Fibroblast of lung (primary cell): ENCODE measurements at regions not wholly inside any gene's neighbourhood (a gene's known extent, or its start where the extent isn't known, plus 50 kb on each side); places are given as distances from the start of the nearest gene placed in this dataset.

Source experiments
- DNase-seq, 2 donors: peaks; one replicate each; pipeline versions ENCODE4 v3.0.0 to v3.0.0-alpha.2; 2010; ENCODE audit warnings: low read depth in 2 of 2
- H2AFZ ChIP-seq: 2 replicates; pipeline ENCODE4 v1.5.1; 2012; ENCODE audit warnings: low read length, control low read depth, inconsistent platforms
- H3K27ac ChIP-seq: 2 replicates; pipeline ENCODE4 v1.5.1; 2011; ENCODE audit warnings: low read length, control low read depth; ENCODE audit not compliant: insufficient read depth
- H3K27me3 ChIP-seq: 2 replicates; pipeline ENCODE4 v1.5.1; 2011; ENCODE audit warnings: mild to moderate bottlenecking, low read length; ENCODE audit not compliant: control insufficient read depth, insufficient read depth
- H3K36me3 ChIP-seq: 2 replicates; pipeline ENCODE4 v1.5.1; 2011; ENCODE audit warnings: low read length; ENCODE audit not compliant: control insufficient read depth, insufficient read depth
- H3K4me1 ChIP-seq: 2 replicates; pipeline ENCODE4 v1.5.1; 2011; ENCODE audit warnings: low read length; ENCODE audit not compliant: control insufficient read depth, insufficient read depth; ENCODE audit errors: extremely low read depth
- H3K4me2 ChIP-seq: 2 replicates; pipeline ENCODE4 v1.5.1; 2011; ENCODE audit warnings: low read length, control low read depth; ENCODE audit not compliant: insufficient read depth; ENCODE audit errors: extremely low read depth
- H3K4me3 ChIP-seq, 4 experiments: fragments of 200-600 bp in 1 of 4; sonication (generic) in 1 of 4; replicated peaks in 1 of 4; 2 replicates each; pipeline ENCODE4 v1.5.1; 2011 to 2016; ENCODE audit warnings: low read length in 4 of 4, low read depth in 3 of 4, mild to moderate bottlenecking in 3 of 4, control low read depth in 2 of 4, inconsistent platforms in 1 of 4, mixed read lengths in 1 of 4; ENCODE audit not compliant: insufficient read depth in 1 of 4; ENCODE audit errors: control extremely low read depth in 1 of 4
- H3K79me2 ChIP-seq: 2 replicates; pipeline ENCODE4 v1.5.1; 2012; ENCODE audit warnings: mild to moderate bottlenecking, low read length, inconsistent platforms; ENCODE audit not compliant: control insufficient read depth, insufficient read depth
- H3K9ac ChIP-seq: 2 replicates; pipeline ENCODE4 v1.5.1; 2011; ENCODE audit warnings: mild to moderate bottlenecking, low read length, control low read depth; ENCODE audit not compliant: insufficient read depth
- H3K9me3 ChIP-seq: 2 replicates; pipeline ENCODE4 v1.5.1; 2012; ENCODE audit warnings: low read depth, low read length; ENCODE audit not compliant: control insufficient read depth, insufficient read depth
- H4K20me1 ChIP-seq: 2 replicates; pipeline ENCODE4 v1.5.1; 2011; ENCODE audit warnings: low read length; ENCODE audit not compliant: control insufficient read depth, insufficient read depth; ENCODE audit errors: extremely low read depth
- CTCF ChIP-seq, 2 donors: IDR thresholded peaks in 1 of 2; conservative IDR thresholded peaks in 1 of 2; 1 replicate in 1 of 2; 2 replicates in 1 of 2; pipeline ENCODE4 v1.5.1; 2011 to 2012; ENCODE audit warnings: low read length in 2 of 2, control low read depth in 1 of 2, inconsistent platforms in 1 of 2, low read depth in 1 of 2, mild to moderate bottlenecking in 1 of 2
- EZH2 ChIP-seq: IDR thresholded peaks from 2 replicates; pipeline ENCODE4 v1.5.1; 2012; ENCODE audit warnings: low read length, control low read depth, mild to moderate bottlenecking; ENCODE audit errors: missing control alignments

- Histone ChIP-seq H3K4me2 (no peak overlapping the region), H3K27ac (no peak overlapping the region)
Observed at GRCh38 chr11:92130421-92130831, 94.2 kb upstream of the FAT3 start.

GRCh38 chr11:92129811-92130210, 94.8 kb upstream of the FAT3 start:
- H3K9me3 ChIP-seq = no peaks in the 10 kb centered on the region
- H3K4me1 ChIP-seq = peaks cover 3% of the 10 kb centered on the region
- H3K4me3 ChIP-seq = no peak overlapping the region
- no peak overlapping the region for H2AFZ ChIP-seq
- no peaks in the 10 kb centered on the region for H3K36me3 ChIP-seq
- no peak overlapping the region for H3K4me2 ChIP-seq
- no peak overlapping the region for H3K9ac ChIP-seq
- DNase-seq = peak in 1 of 2 donors; percentile 14
- no peaks in the 10 kb centered on the region for H3K79me2 ChIP-seq
- H3K27ac ChIP-seq = no peak overlapping the region
- H4K20me1 ChIP-seq = no peaks in the 10 kb centered on the region
- TF ChIP-seq CTCF (conservative IDR thresholded peaks at IDR 0.05 in 1 of 2, IDR thresholded peaks at IDR 0.05 in 1 of 2; ENCODE audit: low read depth in 1 of 2, low read length in 2 of 2) = no peak
- no peak for TF ChIP-seq EZH2
- no peaks in the 10 kb centered on the region for H3K27me3 ChIP-seq

More at GRCh38 chr11:92130421-92130831, 94.2 kb upstream of the FAT3 start:
- TF ChIP-seq EZH2 = no peak
- TF ChIP-seq CTCF (conservative IDR thresholded peaks at IDR 0.05 in 1 of 2, IDR thresholded peaks at IDR 0.05 in 1 of 2; ENCODE audit: low read depth in 1 of 2, low read length in 2 of 2) = no peak
- no peaks in the 10 kb centered on the region for H4K20me1 ChIP-seq
- no peaks in the 10 kb centered on the region for H3K9me3 ChIP-seq
- no peak overlapping the region for H3K4me3 ChIP-seq
- no peaks in the 10 kb centered on the region for H3K27me3 ChIP-seq
- H3K79me2 ChIP-seq = no peaks in the 10 kb centered on the region
- DNase-seq = peak; percentile 17 to 84
- H2AFZ ChIP-seq = no peak overlapping the region
- peaks cover 3% of the 10 kb centered on the region for H3K4me1 ChIP-seq
- no peaks in the 10 kb centered on the region for H3K36me3 ChIP-seq
- H3K9ac ChIP-seq = no peak overlapping the region

- H3K27me3 ChIP-seq = no peaks in the 10 kb centered on the region
- H3K9ac ChIP-seq = no peak overlapping the region
- H3K36me3 ChIP-seq = no peaks in the 10 kb centered on the region
- H3K79me2 ChIP-seq = no peaks in the 10 kb centered on the region
- no peak overlapping the region for H2AFZ ChIP-seq
- no peak overlapping the region for H3K27ac ChIP-seq
- peaks cover 3% of the 10 kb centered on the region for H3K4me1 ChIP-seq
- TF ChIP-seq EZH2 = no peak
- H3K4me3 ChIP-seq = no peak overlapping the region
- no peak for DNase-seq
- H3K9me3 ChIP-seq = no peaks in the 10 kb centered on the region
- no peak overlapping the region for H3K4me2 ChIP-seq
- no peaks in the 10 kb centered on the region for H4K20me1 ChIP-seq
Observed at GRCh38 chr11:92128026-92128425, 96.6 kb upstream of the FAT3 start.
